ENCODE measurements at regions not wholly inside any gene's neighbourhood (a gene's known extent, or its start where the extent isn't known, plus 50 kb on each side); places are given as distances from the start of the nearest gene placed in this dataset.

DNA sequence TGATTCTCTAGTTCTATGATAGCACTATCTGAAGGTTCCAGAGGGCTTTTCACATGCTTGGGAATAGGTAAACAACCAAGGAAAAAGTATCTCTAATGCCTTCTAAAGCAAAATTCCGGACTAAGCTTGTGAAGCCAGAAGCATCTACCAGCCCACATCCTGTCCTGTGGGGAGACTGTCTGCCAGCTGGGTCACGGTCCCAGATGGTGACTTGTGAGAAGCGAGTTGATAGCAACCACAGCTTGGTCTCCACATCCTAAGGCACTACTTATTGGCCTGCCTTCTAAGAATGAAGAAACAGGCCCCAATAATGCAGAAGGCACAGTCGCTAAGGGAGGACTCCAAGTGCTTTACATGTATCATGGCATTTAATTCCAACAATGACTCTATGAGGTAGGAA lies 184.1 kb upstream of the ADRA1B start:
- H3K27ac ChIP-seq (ENCODE audit: control insufficient read depth, insufficient read depth) = no peak overlapping the region
- 1% methylated on average over 4 of the region's 4 CpGs for WGBS (ENCODE audit: insufficient coverage, insufficient replicate concordance, low lambda C conversion rate, missing lambda C conversion rate)
- BruUV-seq (replicated peaks) = no TSS peak
- POLR2A ChIA-PET = no interaction called here
- SMC1A ChIA-PET (ENCODE audit: uncharacterized antibody, unreplicated experiment) = no interaction called here
- ATAC-seq = no peak
- no peaks in the 10 kb centered on the region for H3K27me3 ChIP-seq (replicated peaks in 1 of 2; ENCODE audit: control insufficient read depth in 2 of 2, insufficient read depth in 2 of 2, low read length in 1 of 2)
- no peaks in the 10 kb centered on the region for H3K79me2 ChIP-seq (ENCODE audit: control insufficient read depth, insufficient read depth, low read length)
- H3K36me3 ChIP-seq (ENCODE audit: control insufficient read depth in 2 of 2, insufficient read depth in 2 of 2, low read length in 1 of 2) = no peaks in the 10 kb centered on the region
- no peaks in the 10 kb centered on the region for H3K4me1 ChIP-seq (ENCODE audit: control insufficient read depth, insufficient read depth, low read length)
- CTCF ChIA-PET = no interaction called here
- RAD21 ChIA-PET (ENCODE audit: unreplicated experiment) = no interaction called here
- H3K9me3 ChIP-seq (replicated peaks; ENCODE audit: control insufficient read depth, insufficient read depth, low read length) = no peaks in the 10 kb centered on the region
- H4K20me1 ChIP-seq (ENCODE audit: control insufficient read depth, insufficient read depth) = no peaks in the 10 kb centered on the region
- FAIRE-seq = no peak
- no peak overlapping the region for H3K9ac ChIP-seq (ENCODE audit: control insufficient read depth, insufficient read depth, low read length)
- DNase-seq (ENCODE audit: low read depth, low spot score) = no peak
- intact Hi-C loops (cut with micrococcal nuclease; ENCODE audit: unreplicated experiment) = no loop called here
- H3K4me2 ChIP-seq (ENCODE audit: control insufficient read depth, insufficient read depth) = no peak overlapping the region
- in situ Hi-C loops (cut with MboI) = no loop called here
- no peak overlapping the region for H2AFZ ChIP-seq (ENCODE audit: control insufficient read depth, low read depth, low read length)
- no peak overlapping the region for H3K4me3 ChIP-seq
- no peak for TF ChIP-seq ETV6 (conservative IDR thresholded peaks at IDR 0.05 in 1 of 2, IDR thresholded peaks at IDR 0.05 in 1 of 2; ENCODE audit: borderline replicate concordance in 1 of 2, low read depth in 1 of 2)
- TF ChIP-seq USF1 (IDR thresholded peaks at IDR 0.05; ENCODE audit: borderline replicate concordance, extremely low read length, insufficient read depth, low read depth, low read length) = no peak
- no peak for TF ChIP-seq KDM1A (IDR thresholded peaks at IDR 0.05; ENCODE audit: borderline replicate concordance)
- TF ChIP-seq ZNF687 (IDR thresholded peaks at IDR 0.05) = no peak
- TF ChIP-seq MTA2 (IDR thresholded peaks at IDR 0.05; ENCODE audit: low read depth) = no peak
- TF ChIP-seq EZH2 (IDR thresholded peaks at IDR 0.05; ENCODE audit: borderline replicate concordance, control insufficient read depth, low read depth, low read length) = no peak

Measured in GM12878 (cell line).